H9 (cell line): ENCODE measurements at regions not wholly inside any gene's neighbourhood (a gene's known extent, or its start where the extent isn't known, plus 50 kb on each side); places are given as distances from the start of the nearest gene placed in this dataset.
"Not testable (repeated sequence)": the region's sequence is repeated elsewhere in the genome, so short reads cannot be mapped to it uniquely, and the experiment has no call there.

ENCODE experiments used
- DNase-seq: peaks from one replicate; pipeline ENCODE4 v3.0.0-alpha.2; 2017
- H2AFZ ChIP-seq: one replicate; pipeline ENCODE4 v1.6.1; 2013; ENCODE audit warnings: mild to moderate bottlenecking, low read length, control low read depth, moderate library complexity
- H2AK5ac ChIP-seq: 2 replicates; pipeline ENCODE4 v1.6.1; 2013; ENCODE audit warnings: low read length, control low read depth, mixed read lengths; ENCODE audit not compliant: insufficient read length
- H2BK120ac ChIP-seq: one replicate; pipeline ENCODE4 v1.6.1; 2013; ENCODE audit warnings: low read depth, mild to moderate bottlenecking, low read length, control low read depth, inconsistent platforms; ENCODE audit not compliant: poor library complexity, severe bottlenecking
- H2BK12ac ChIP-seq: 2 replicates; pipeline ENCODE4 v1.6.1; 2013; ENCODE audit warnings: low read length, control low read depth, mixed read lengths, low read depth; ENCODE audit not compliant: insufficient read length
- H2BK15ac ChIP-seq: 2 replicates; pipeline ENCODE4 v1.6.1; 2013; ENCODE audit warnings: low read depth, low read length, control low read depth
- H2BK20ac ChIP-seq: one replicate; pipeline ENCODE4 v1.6.1; 2013; ENCODE audit warnings: low read depth, mild to moderate bottlenecking, low read length, control low read depth, inconsistent platforms; ENCODE audit not compliant: poor library complexity, severe bottlenecking
- H2BK5ac ChIP-seq: 2 replicates; pipeline ENCODE4 v1.6.1; 2013; ENCODE audit warnings: low read length, control low read depth, mixed read lengths; ENCODE audit not compliant: insufficient read length
- H3K14ac ChIP-seq: 2 replicates; pipeline ENCODE4 v1.6.1; 2013; ENCODE audit warnings: low read length, control low read depth; ENCODE audit not compliant: insufficient read depth
- H3K18ac ChIP-seq: 2 replicates; pipeline ENCODE4 v1.6.1; 2013; ENCODE audit warnings: low read depth, mild to moderate bottlenecking, mixed read lengths, low read length, control low read depth; ENCODE audit not compliant: insufficient read length
- H3K23ac ChIP-seq: 2 replicates; pipeline ENCODE4 v1.6.1; 2013; ENCODE audit warnings: low read length, control low read depth, mixed read lengths, low read depth; ENCODE audit not compliant: insufficient read length
- H3K23me2 ChIP-seq: 2 replicates; pipeline ENCODE4 v1.6.1; 2013; ENCODE audit warnings: low read depth, mild to moderate bottlenecking, mixed read lengths, low read length, control low read depth; ENCODE audit not compliant: insufficient read length, poor library complexity, severe bottlenecking
- H3K27ac ChIP-seq: 2 replicates; pipeline ENCODE4 v1.5.1; 2013; ENCODE audit warnings: low read length, control low read depth, mixed read lengths, low read depth; ENCODE audit not compliant: insufficient read length
- H3K27me3 ChIP-seq: 2 replicates; pipeline ENCODE4 v1.6.1; 2013; ENCODE audit warnings: low read length, control low read depth, inconsistent platforms; ENCODE audit not compliant: insufficient read depth
- H3K4ac ChIP-seq: 2 replicates; pipeline ENCODE4 v1.6.1; 2013; ENCODE audit warnings: low read depth, mild to moderate bottlenecking, control low read depth, inconsistent platforms, low read length, moderate library complexity
- H3K4me1 ChIP-seq: 2 replicates; pipeline ENCODE4 v1.6.1; 2013; ENCODE audit warnings: low read length, control low read depth, inconsistent platforms; ENCODE audit not compliant: insufficient read depth
- H3K4me2 ChIP-seq: 2 replicates; pipeline ENCODE4 v1.6.1; 2013; ENCODE audit warnings: low read length, control low read depth, mixed read lengths; ENCODE audit not compliant: insufficient read length, insufficient read depth
- H3K56ac ChIP-seq: 2 replicates; pipeline ENCODE4 v1.6.1; 2013; ENCODE audit warnings: low read depth, mild to moderate bottlenecking, mixed read lengths, low read length, control low read depth; ENCODE audit not compliant: insufficient read length
- H3K79me1 ChIP-seq: 2 replicates; pipeline ENCODE4 v1.6.1; 2013; ENCODE audit warnings: low read depth, mild to moderate bottlenecking, moderate library complexity, low read length, control low read depth, inconsistent platforms; ENCODE audit not compliant: insufficient read depth, poor library complexity, severe bottlenecking
- H3K79me2 ChIP-seq: 2 replicates; pipeline ENCODE4 v1.6.1; 2013; ENCODE audit warnings: low read length, control low read depth, inconsistent platforms; ENCODE audit not compliant: insufficient read depth
- H3K9ac ChIP-seq: 2 replicates; pipeline ENCODE4 v1.6.1; 2013; ENCODE audit warnings: low read length, control low read depth, mixed read lengths; ENCODE audit not compliant: insufficient read length; ENCODE audit errors: extremely low read depth
- H3K9me3 ChIP-seq: one replicate; pipeline ENCODE4 v1.6.1; 2013; ENCODE audit warnings: low read depth, low read length, inconsistent platforms; ENCODE audit not compliant: control insufficient read depth
- H3T11ph ChIP-seq: one replicate; pipeline ENCODE4 v1.6.1; 2013; ENCODE audit warnings: mild to moderate bottlenecking, low read length, control low read depth, inconsistent platforms
- H4K20me1 ChIP-seq: one replicate; pipeline ENCODE4 v1.6.1; 2013; ENCODE audit not compliant: control insufficient read depth, insufficient read length, insufficient read depth
- H4K5ac ChIP-seq: 2 replicates; pipeline ENCODE4 v1.6.1; 2013; ENCODE audit warnings: low read depth, mild to moderate bottlenecking, mixed read lengths, low read length, control low read depth; ENCODE audit not compliant: insufficient read length
- H4K8ac ChIP-seq: replicated peaks from 2 replicates; pipeline ENCODE4 v1.6.1; 2013; ENCODE audit warnings: low read length, control low read depth, mixed read lengths, low read depth; ENCODE audit not compliant: insufficient read length
- H4K91ac ChIP-seq: 2 replicates; pipeline ENCODE4 v1.6.1; 2013; ENCODE audit warnings: low read depth, mild to moderate bottlenecking, moderate library complexity, mixed read lengths, low read length, control low read depth; ENCODE audit not compliant: insufficient read length
- H3K27ac Mint-ChIP-seq, 3 experiments: 2 replicates in 2 of 3; 3 replicates in 1 of 3; pipeline ENCODE4 v1.8.0; 2020 to 2021; ENCODE audit warnings: mixed read lengths in 3 of 3, mild to moderate bottlenecking in 1 of 3, moderate library complexity in 1 of 3
- H3K27me3 Mint-ChIP-seq: 2 replicates; pipeline ENCODE4 v1.8.0; 2021; ENCODE audit warnings: low read depth, mild to moderate bottlenecking, moderate library complexity, mixed read lengths
- H3K36me3 Mint-ChIP-seq, 3 experiments: 2 replicates in 2 of 3; 3 replicates in 1 of 3; pipeline ENCODE4 v1.8.0; 2020 to 2021; ENCODE audit warnings: low read depth in 3 of 3, mixed read lengths in 3 of 3; ENCODE audit not compliant: insufficient read depth in 1 of 3
- H3K4me1 Mint-ChIP-seq, 2 experiments: 2 replicates each; pipeline ENCODE4 v1.8.0; 2020; ENCODE audit warnings: mixed read lengths in 2 of 2
- H3K4me3 Mint-ChIP-seq, 2 experiments: 2 replicates in 1 of 2; 3 replicates in 1 of 2; pipeline ENCODE4 v1.8.0; 2020 to 2021; ENCODE audit warnings: mild to moderate bottlenecking in 2 of 2, mixed read lengths in 2 of 2, moderate library complexity in 1 of 2
- H3K9me3 Mint-ChIP-seq, 2 experiments: 2 replicates in 1 of 2; 3 replicates in 1 of 2; pipeline ENCODE4 v1.8.0; 2020; ENCODE audit warnings: mild to moderate bottlenecking in 2 of 2, mixed read lengths in 2 of 2, moderate library complexity in 1 of 2
- WGBS: extraction: QIAGEN DNeasy Blood & Tissue Kit; methylation state at CpG from one replicate; pipeline ENCODE4 v1.1.7; 2013; ENCODE audit warnings: missing lambda C conversion rate, low lambda C conversion rate, mixed read lengths; ENCODE audit not compliant: insufficient read length; ENCODE audit errors: extremely low coverage; 5-methylcytosine and 5-hydroxymethylcytosine counted together

DNA sequence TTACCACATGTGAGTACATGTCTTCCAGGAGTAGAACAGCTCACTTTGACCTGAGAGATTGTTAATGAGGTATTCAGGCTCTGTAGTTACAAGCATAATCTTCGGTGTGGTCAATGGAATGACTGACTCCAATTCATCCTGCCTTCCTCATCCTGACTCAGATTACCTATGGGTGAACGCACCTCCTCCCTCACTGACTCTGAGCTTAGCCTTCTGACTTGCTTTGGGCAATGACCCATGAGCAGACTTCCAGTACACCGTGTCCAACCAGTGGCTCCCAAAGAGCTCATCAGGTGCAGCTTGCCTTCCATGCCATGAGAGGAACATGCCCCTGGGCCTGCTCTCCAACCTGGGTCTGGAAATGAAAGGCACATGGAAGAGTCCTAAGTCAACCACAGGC is 361.0 kb upstream of the FRG1 start:
- Mint-ChIP-seq H3K9me3 (peaks cover 53 to 81% of the 10 kb centered on the region in 2 experiments), H3K27ac (peak overlapping the region in 1 of 3 experiments; percentile 46; a peak in 1 of 7 replicates)
- not testable (repeated sequence) for H4K8ac ChIP-seq, H3K9ac ChIP-seq, H3K27me3 ChIP-seq, H3K18ac ChIP-seq, H2BK20ac ChIP-seq, H4K20me1 ChIP-seq, H2AFZ ChIP-seq, H2BK5ac ChIP-seq, H3K14ac ChIP-seq, H3K79me1 ChIP-seq, H2BK120ac ChIP-seq, H3K4ac ChIP-seq, H3K4me1 Mint-ChIP-seq, H4K5ac ChIP-seq, H3K4me3 Mint-ChIP-seq, H2BK15ac ChIP-seq, H3K56ac ChIP-seq, H3K36me3 Mint-ChIP-seq, H3T11ph ChIP-seq, H2AK5ac ChIP-seq, H3K27me3 Mint-ChIP-seq, H3K4me1 ChIP-seq, H3K27ac ChIP-seq, H3K4me2 ChIP-seq, H3K23ac ChIP-seq, H3K23me2 ChIP-seq, H4K91ac ChIP-seq, H3K79me2 ChIP-seq, DNase-seq, H2BK12ac ChIP-seq
- peaks cover 12% of the 10 kb centered on the region for H3K9me3 ChIP-seq
- no CpG with 5 or more reads among the region's 3 CpGs for WGBS

DNA sequence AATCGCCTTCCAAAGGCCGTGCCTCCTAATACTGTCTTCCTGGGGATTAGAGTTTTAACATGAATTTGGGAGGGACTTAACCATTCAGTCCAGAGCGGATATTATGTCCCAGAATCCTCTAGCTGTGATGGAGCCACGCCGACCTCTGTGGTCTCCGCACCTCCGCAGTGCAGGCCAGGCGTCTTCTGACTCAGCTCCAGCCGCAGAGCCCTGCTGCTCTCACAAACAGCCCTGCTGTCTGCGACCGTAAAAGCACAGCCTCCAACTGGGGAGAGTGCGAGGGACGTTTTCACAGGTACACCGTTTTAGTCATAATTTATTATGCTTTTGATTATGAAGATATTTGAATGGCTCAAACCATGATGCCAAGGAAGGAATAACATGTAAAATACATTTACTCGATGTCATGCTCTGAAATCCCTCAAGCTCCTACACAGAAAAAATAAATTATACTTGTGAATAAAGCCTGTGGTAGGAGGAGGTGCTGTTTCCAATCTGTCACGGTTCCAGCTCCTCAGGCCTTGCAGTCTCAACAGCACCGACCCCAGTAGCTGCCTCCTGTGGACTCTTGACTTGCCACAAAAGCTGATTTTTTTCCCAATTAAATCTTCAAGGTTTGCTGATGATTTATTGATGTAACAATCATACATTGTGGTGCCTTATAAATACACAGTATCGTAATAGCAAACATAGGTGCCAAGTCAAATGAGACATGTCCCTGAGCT is 353.6 kb upstream of the FRG1 start:
- H4K20me1 ChIP-seq, H3K79me2 ChIP-seq, H3K4ac ChIP-seq, H3K23me2 ChIP-seq, H3K56ac ChIP-seq, H3K27ac ChIP-seq, H3K14ac ChIP-seq, DNase-seq, H3K36me3 Mint-ChIP-seq, H3K18ac ChIP-seq, H3T11ph ChIP-seq, H2BK20ac ChIP-seq, H4K8ac ChIP-seq, H2AK5ac ChIP-seq, H3K23ac ChIP-seq, H2BK120ac ChIP-seq, H3K79me1 ChIP-seq, H3K9ac ChIP-seq, H3K4me3 Mint-ChIP-seq, H3K27ac Mint-ChIP-seq, H3K4me1 Mint-ChIP-seq, H3K27me3 Mint-ChIP-seq, H4K91ac ChIP-seq, H2BK15ac ChIP-seq, H2AFZ ChIP-seq, H3K4me1 ChIP-seq, H3K27me3 ChIP-seq, H3K4me2 ChIP-seq, H3K9me3 ChIP-seq, H4K5ac ChIP-seq, H2BK12ac ChIP-seq, H2BK5ac ChIP-seq: not testable (repeated sequence)
- H3K9me3 Mint-ChIP-seq, result peaks cover 61 to 95% of the 10 kb centered on the region in 2 experiments
- no CpG with 5 or more reads among the region's 18 CpGs for WGBS
